Activated CD4-positive, alpha-beta T cell treated with anti-CD3 and anti-CD28 coated beads, Interleukin-2, amount 50 U/mL, for 16 hours (primary cell): ENCODE measurements at regions not wholly inside any gene's neighbourhood (a gene's known extent, or its start where the extent isn't known, plus 50 kb on each side); places are given as distances from the start of the nearest gene placed in this dataset.

Experiments used
- DNase-seq: peaks from one replicate; pipeline ENCODE4 v3.0.0-alpha.2; 2020

DNA sequence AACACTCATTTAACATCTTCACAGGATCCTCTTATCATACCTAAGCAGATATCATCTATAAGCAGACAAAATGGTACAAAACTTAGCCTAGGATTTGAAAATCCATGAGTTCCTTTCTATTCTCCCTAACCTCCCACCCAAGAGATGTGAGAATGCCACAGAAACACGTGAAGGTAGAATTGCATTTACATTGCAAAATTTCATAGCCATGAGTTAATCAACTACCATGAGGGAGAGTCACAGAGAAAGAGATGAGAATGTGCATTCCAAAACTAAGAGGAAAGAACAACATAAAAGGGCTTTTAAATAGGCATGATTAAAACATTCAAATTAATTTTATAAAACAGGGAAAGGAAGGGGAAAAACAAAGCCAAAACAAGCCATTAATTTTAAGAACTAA lies 806.2 kb downstream of the NTRK3 start:
- DNase-seq = no peak

DNA sequence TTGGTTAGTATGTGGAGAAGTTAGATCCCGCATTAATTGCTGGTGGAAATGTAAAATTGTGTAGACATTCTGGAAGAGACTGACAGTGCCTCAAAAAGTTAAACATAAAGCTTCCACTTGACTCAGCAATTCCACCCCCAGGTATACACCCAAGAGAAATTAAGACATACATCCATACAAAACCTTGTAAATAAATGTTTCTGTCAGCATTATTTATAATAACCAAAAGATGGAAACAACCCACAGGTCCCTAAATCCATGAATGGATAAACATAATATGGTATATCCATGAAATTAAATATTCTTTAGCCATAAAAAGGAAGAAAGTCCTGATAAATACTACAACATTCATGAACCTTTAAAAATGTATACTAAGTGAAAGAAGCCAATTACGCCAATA lies 817.4 kb downstream of the NTRK3 start:
- no peak for DNase-seq

- DNase-seq = no peak
These were observed 822.7 kb downstream of the NTRK3 start for GRCh38 chr15:87433871-87434270.

DNA sequence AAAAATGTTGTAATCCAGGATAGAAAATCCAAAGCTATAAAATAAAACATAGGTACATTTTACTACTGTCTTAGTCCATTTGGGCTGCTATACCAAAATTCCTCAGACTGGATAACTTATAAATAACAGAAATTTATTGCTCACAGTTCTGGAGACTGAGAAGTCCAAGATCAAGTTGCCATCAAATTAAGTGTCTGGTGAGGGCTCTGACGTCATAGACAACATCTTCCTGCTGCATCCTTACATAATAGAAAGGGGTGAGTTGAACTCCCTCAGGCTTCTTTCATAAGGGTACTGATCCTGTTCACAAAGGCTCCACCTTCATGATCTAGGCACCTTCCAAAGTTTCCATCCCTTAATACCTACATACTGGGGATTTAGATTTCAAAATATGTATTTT lies 826.8 kb downstream of the NTRK3 start:
- DNase-seq = no peak

- DNase-seq = no peak
These were observed 836.5 kb downstream of the NTRK3 start for GRCh38 chr15:87420017-87420416.

GRCh38 chr15:87419344-87419743 lies 837.2 kb downstream of the NTRK3 start:
- no peak for DNase-seq

DNA sequence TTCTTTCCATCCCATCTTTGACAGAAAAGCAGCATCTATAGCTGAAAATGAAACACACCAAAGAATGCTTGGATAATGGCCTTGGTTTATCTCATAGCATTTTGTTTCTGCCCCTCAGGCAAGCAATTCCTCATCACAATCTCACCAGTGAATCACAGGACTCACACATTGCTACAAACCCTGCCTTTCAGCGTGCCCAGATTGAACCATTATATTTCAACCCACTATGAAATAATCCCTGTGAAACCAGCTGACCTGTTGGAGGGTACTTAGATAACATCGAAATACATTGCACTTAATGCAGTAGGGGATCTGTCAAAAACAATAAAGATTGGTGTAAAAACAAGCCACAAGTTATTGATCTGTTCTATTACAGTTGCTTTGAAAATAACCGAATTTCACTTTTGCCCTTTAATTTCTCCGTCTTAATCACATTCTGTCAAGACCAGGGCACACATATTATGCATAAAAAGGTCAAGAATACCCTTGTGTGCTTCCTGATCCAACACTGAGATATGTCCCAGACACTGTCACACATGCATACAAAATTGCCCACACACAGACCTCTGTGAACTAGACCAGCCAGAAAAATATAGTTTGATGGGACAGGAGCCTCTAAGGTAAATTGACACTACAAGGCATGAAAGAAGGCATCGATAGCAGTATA lies 839.8 kb downstream of the NTRK3 start:
- DNase-seq = no peak

DNA sequence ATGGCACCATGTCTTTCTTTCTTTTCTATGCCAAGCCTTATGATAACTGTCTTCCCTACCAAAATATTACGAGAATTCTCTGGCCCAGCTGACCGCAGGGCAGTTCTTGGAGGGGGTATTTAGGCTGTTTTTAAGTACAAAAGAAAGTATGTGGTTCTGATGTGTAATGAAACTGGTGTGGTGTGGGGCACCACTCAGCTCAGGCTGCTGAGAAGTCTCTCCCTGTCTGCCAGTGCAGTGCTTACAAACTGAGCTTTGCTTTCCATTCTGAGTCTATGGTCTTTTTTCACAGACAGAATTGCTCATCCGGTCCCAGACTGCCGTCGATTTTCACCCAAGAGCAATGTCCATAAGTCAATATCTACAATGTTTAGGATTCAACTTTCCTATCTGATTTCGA lies 847.6 kb downstream of the NTRK3 start:
- DNase-seq = no peak

GRCh38 chr15:87403973-87404372 lies 852.6 kb downstream of the NTRK3 start:
- no peak for DNase-seq

- no peak for DNase-seq
These were observed 854.6 kb downstream of the NTRK3 start for GRCh38 chr15:87401973-87402372.

DNA sequence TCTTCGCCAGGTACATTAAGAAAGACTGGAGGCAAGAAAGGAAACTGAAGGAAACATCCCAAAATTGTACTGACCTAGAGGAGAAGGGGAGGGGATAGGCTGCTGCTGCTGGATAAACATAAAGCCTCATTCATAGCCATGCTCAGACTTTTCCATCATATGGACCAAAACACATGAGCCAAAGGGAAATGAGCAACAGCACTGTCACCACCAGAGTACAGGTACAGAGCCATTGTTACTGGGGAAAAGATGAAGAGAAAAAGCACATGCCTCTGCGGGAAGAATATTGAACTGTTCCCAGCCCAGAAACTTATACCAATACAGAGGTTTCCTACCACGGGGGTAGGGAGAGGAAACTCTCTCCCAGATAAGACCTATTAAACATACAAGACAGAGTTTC lies 861.9 kb downstream of the NTRK3 start:
- no peak for DNase-seq

DNA sequence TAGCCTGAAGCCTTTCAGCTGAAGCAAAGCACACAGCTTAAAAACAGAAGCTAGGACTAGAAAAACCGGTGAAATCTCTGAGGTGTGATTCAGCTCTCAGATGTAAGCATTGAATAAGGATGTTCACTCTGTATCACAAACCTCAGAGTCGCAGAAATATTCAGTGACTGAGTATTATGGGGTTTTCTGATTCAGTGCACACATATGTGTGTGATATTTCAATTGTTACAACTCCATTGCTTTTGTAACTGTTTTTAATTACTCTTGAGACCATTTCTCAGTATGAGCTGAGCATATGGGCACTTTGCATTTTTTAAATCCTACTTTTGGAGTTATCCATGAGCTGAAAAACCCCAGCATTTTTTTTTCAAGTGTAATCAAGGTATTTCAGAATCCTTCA lies 868.8 kb downstream of the NTRK3 start:
- DNase-seq = no peak

- DNase-seq = no peak
These were observed 882.2 kb downstream of the NTRK3 start for GRCh38 chr15:87374339-87374738.

GRCh38 chr15:87369269-87369668 lies 887.3 kb downstream of the NTRK3 start:
- DNase-seq = no peak

DNA sequence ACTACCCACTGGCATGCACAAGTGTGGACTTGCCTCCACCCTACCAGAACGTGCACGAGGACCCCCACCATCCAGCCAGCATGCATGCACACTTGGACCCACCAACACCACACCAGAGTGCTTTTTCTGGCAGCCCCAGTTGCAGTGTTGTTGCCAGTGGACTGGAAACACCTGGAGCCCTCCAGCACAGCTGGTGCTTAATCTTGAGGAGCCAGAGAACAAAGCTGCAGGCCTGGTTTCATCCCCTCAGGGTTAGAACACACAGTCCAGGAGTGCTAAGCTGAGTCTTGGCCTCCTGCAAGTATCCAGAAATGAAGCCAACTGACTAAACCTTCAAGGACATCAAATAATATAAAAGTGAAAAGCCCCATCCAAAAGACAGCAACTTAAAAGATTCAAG lies 888.0 kb downstream of the NTRK3 start:
- no peak for DNase-seq

DNA sequence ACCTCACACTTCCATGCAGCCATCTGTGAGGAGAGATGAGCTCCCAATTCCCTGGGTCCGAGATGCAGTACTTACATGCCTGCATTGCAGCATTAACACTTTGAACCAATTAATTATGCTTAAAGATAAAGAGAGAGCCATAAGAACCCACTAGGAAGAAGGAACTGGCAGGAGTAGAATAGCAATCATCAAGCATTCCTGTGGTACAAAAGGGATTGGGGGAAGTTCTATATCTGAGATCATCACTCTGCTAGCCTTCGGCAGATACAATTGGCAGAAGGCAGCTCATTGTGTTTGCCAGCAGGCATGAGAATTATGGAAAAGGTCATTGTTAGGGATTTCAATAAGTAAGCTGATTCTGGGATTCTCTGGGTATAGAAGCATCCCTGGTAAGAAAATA lies 891.4 kb downstream of the NTRK3 start:
- no peak for DNase-seq

- no peak for DNase-seq
These were observed 894.0 kb downstream of the NTRK3 start for GRCh38 chr15:87362531-87362930.

DNA sequence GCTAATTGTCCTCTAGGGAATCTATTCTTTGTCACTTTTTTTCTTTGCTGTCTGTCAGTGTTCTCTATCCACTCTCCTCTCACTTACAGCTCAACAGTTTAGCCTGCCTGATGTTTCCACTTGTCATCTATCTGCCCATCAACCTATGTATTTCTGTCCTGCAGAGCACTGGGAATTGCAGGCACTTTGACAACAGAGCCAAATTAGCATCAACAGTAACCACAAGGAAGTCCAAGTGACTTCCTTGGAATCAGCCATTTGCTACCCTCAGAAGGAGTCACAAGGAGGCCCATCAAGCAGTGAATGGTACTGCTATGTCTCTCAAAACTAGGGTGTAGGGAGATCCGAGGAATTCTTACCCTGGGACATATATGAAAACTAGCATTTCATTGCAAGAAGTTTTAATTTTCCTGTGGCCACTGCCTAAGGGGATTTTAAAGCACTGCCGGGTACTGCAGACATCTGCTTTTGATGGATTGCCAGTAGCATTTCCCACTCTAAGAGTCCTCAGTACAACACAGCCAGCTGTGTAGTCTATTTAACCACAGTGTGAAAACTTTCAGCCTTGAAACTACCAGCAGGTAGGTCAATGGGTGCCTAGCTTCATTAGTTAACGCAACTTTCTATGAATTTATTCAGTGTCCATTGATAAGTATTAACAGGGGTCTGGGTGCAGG lies 898.8 kb downstream of the NTRK3 start:
- DNase-seq = no peak

GRCh38 chr15:87355946-87356345 lies 900.6 kb downstream of the NTRK3 start:
- no peak for DNase-seq

DNA sequence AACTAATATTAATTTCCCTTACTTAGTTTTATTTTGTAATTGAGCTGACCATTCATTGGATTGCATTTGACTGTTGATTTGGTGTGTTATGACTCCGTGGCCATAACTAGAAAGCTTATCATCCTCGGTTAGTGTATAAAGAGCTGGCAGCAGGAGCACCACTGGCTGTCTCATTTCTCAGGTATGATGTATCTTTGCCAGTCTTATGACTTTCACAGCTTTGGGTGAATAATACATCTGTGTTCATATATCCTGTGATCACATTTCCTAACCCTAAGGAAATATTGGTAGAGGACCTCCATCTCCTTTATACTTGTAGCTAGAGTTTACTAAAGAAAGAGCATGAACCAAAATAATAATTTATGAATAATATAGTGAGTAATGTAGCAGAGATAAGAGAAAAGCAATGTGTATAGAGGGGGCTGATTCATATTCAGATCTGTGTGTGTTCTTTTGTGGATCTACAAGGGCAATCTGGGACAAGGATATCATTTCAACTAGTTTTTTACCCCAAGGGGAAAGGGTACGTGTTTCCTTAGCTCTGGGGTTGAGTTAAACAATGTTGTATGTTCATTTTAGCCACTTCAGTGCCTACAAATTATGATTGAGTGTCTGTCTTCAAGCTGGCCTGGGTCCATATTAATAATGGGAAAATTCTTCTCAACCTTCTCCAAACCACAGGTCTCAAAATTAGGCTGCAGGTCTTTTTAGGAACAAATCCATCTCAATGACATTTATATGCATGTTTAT lies 901.7 kb downstream of the NTRK3 start:
- DNase-seq = no peak

GRCh38 chr15:87349181-87349580 lies 907.4 kb downstream of the NTRK3 start:
- no peak for DNase-seq

DNA sequence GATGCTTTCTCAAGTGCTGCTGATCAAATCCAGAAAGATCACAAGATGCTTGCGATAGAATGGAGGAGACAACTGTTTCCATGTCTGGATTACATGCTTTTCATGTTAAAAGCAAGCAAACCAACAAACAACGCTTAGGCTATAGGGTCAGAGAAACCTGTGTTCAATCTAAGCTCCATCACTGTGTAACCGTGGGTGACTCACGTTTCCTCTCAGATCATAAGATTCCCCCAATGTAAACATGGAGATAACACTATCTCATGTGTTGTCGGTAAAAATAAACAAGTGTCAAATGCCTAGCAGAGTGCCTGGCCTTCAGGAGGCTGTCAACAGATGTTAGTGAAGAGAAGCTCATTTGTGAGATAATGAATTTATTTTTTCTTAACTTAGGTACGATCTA lies 907.8 kb downstream of the NTRK3 start:
- DNase-seq = no peak

GRCh38 chr15:87347806-87348515 lies 908.6 kb downstream of the NTRK3 start:
- no peak for DNase-seq

DNA sequence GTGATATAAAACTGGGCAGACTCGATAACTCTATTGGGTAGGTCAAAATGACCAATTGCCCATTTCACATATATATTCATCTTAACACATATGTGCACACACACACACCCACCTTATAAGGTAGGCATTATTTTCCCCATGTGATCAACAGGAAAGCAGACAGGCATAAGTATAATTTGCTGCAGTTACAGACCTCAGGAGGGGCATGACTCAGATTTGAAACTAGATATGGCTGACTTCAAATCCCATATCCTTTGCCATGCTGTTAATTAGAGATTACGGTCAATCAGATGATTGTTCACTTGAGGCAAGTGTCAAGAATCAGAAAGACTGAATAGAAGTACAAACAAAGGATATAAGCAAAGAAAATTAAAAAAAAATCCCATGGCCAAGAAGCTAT lies 910.6 kb downstream of the NTRK3 start:
- no peak for DNase-seq
